Left ventricle myocardium superior (tissue), 1 donor: ENCODE measurements at regions not wholly inside any gene's neighbourhood (a gene's known extent, or its start where the extent isn't known, plus 50 kb on each side); places are given as distances from the start of the nearest gene placed in this dataset.
A peak's percentile ranks its signal among the peaks of the same experiment; 100 is the strongest.

Experiments
- ATAC-seq: fragments of 200-7000 bp; cut with Tn5 transposase; one replicate; pipeline ENCODE4 v1.9.1; 2020; ENCODE audit warnings: mild to moderate bottlenecking, moderate library complexity
- DNase-seq: peaks from one replicate; pipeline ENCODE4 v3.0.0-alpha.2; 2020
- intact Hi-C: fragments of 100-400 bp; cut with micrococcal nuclease; formaldehyde crosslinking; loops from one replicate; pipeline ENCODE4 v1.11.0; 2022
- donor health status: DM: no; HTN: yes; CAD: no; lungs with severe emphysema.

DNA sequence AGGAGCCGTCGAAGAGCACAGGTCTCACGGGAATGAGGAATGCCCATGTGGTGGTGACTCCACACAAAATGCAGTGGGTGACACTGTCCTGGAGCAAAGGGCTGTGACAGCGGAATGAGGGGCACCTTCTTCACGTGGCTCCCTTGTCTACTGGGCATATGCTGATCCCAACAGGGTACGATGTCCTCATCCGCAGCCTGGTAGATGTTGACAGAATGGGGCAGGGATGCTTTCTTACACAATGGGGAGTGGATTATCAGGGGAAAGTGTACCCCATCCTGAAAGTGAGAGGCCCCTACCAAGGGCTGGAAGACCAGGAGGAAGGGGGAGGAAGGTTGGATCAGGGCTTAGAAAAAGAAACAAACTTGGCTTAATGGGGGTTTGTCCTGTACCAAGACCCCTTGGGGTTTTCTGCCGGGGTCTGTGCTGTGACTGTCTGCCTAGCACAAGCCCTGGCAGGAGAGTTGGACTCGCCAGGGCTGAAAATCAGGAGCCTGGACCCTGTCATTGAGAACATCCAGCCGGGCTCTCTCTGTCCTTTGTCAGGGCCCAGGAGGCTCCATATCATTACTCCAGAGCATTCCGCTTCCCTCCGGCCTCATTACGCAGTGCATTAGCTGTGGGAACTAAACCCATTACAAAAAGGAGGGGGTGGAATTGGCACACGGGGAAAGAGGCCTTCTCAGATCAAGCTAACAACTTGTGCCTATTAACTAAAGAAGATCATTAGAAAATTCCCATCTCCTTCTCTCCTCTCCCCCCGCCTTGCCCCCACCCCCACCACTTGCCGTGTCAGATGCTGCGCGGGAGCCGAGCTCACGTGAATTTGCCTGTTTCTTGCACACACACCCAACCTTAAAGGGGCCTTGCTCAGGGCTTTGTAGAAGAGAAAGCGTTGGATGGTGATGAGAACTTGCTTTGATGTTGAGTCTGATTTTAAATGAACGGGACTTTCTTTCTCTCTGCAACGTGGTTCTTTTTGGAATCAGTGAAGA is 171.8 kb upstream of the PARP11 start:
- DNase-seq (no peak), ATAC-seq (peak; percentile 31)
- intact Hi-C loops, result no loop called here

DNA sequence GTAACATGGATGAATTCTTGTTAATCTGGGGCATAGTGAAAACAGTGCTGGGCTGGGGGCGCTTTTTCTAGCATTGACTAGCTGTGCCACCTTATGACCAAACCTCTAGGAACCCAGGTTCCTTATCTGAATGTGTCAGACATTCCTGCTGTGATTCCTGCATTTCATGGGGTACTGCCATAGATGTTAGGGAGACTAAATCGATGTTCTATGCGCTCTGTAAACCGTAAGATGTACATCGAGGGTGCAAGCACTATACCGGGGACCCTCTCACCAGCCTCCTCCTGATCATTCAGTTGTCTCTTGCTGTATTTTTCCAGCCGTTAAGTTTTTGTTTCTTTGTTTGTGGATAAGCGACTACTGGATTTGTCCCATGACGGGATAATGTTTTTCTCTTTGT is 170.9 kb upstream of the PARP11 start:
- ATAC-seq (no peak), DNase-seq (no peak)
- intact Hi-C loops, result no loop called here

DNA sequence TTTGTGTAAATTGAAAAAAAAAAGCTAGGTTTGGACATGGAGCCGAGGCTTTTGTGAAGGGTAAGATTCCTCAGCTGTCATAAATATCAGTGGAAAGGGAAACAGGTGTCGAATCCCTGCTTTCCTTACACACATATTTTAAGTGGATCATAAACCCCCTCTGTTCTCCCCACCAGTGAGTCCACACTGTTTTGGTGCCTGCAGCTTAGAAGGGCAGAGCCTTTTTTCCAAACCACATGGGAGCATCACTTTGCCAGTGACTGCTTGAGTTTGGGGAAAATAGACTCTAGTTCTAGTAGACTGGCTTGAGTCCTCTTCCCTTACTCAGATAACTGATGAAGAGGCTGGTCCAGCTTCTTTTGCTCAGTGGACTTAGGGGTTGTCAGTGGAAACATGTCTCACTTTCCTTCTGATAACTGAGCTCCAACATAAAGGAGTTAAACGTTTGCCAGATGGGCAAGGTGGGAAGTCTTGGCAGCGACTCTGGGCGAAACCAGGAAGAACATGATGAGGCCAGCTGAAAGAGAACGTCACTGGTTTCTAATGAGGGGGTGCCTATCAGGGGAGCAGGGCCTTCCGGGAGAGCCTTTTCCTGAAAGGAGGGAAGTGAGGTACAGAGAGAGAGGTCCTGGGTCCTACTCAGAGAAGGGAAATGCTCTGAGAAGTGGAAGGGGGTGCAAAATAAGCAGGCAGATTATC is 168.1 kb upstream of the PARP11 start:
- ATAC-seq (no peak), DNase-seq (no peak)
- intact Hi-C loops, result no loop called here

DNA sequence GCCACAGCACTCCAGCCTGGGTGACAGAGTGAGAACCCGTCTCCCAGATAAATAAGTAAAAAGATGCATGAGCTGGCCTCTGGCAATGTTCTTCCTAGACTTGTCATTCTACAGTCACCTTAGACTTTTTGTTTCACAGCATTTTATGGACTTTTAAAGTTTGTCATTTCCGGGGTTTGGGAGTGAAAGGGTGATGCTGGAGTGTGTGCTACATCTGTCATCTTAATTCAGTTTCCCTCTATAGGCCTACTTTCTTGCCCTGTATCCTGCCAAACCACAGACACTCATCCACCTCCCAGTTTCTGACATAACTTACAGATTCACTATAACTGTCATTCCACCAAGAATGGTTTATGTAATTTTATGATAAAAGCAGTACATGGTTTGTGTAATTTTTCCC is 166.7 kb upstream of the PARP11 start:
- intact Hi-C loops, result no loop called here
- DNase-seq (no peak), ATAC-seq (no peak)

DNA sequence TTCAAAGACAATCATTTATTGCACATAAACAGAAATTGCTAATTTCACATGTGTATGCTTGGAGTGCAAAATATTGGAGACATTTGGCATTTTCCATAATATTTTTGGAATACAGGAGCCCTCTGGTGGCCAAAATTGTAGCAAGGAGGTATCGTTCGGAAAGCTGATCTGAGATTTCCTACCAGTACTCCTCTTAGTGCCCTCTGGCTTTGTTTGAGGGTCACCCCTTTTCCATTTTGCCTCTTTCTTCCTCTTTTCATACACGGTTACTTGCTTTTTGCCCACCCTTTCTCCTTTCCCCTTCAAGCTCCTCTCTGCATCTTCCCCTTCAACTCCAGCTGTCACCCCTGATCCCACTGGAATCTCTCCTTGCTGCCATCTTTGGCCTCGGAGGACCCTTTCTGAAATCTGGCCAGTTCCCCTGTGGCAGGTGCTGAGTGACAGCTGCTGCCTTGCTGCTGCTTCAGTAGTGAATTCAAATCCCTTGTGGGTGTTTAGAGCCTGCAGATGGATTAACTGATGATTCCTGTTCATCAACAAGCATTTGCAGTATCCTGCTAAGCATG is 164.6 kb upstream of the PARP11 start:
- DNase-seq (no peak), ATAC-seq (no peak)
- intact Hi-C loops, result no loop called here

DNA sequence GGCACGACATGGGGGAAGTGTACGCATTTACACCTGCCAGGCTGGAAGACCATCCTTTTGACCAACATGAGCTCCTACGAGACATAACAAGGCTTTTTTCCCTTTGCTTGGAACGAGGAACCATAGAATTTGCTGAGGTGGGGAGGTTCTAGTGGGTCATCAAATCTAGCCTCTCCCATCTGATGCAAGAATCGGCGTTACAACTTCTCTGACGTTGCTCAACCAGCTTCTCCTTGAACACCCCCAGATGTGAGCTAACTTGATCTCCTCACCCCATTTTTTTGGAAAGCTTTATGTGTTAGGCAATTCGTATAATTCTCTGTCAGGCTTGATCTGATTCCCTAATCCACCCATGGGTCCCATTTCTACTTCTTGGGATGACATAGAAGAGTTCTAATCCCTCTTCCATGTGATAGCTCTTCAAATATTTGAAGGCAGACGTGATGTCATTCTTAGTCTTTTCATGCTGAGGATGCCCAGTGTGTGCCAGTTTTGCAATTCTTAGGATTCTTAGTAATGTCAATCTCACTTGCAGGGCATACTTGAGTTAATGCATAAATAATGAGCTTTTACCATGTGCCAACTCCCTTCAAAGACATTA is 163.6 kb upstream of the PARP11 start:
- intact Hi-C loops, result no loop called here
- DNase-seq, result no peak
- no peak for ATAC-seq

DNA sequence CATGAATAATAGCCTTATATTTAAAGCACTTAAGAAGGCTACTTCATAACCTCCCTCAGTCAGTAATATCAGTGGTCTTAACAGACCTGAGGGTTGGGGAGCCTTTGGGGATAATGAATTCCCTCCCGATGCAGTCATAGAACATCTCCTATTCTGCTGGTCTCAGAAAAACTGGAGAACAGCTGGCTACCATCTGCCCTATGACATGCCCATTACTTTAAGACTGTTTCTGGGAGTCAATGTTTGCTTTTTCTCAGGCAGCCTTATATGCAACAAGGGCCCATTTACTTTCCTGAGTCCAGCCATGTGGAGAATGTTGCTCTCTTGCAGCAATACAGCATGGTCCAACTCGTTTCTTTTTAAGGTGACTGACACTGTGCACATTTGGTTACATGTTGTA is 161.7 kb upstream of the PARP11 start:
- ATAC-seq (no peak), DNase-seq (no peak)
- intact Hi-C loops, result no loop called here

DNA sequence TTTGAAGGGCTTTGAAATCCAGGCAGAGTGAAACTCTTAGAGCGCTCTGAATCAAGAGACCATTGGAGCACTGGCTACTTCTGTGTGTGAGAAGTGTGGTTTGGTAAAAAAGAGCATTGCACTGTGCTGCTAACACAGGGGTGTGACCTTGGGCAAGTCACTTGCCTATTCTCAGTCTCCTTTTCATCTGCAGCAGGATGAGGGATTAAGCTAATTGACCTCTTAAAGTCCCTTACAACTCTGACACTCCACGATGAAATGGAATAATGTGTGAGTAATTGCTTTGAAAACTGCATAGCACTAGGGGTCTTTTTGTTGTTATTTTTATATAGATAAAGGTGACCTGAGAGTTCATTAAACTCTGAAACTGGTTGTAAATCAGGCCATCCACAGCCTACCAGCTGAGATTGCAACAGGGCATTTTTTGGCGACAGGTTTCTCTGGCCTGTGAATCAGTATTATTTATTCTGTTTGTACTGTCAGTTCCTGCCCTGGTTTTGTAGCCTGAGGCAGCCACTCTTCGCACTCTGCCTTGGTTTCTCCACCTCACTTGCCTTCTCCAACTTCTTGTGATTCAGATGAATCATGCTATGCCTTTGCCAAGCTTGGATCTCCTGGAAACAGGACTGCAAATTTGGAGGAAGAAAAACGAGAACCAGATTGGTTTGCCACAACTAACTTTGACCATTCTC is 159.9 kb upstream of the PARP11 start:
- ATAC-seq (no peak), DNase-seq (no peak)
- intact Hi-C loops, result no loop called here

DNA sequence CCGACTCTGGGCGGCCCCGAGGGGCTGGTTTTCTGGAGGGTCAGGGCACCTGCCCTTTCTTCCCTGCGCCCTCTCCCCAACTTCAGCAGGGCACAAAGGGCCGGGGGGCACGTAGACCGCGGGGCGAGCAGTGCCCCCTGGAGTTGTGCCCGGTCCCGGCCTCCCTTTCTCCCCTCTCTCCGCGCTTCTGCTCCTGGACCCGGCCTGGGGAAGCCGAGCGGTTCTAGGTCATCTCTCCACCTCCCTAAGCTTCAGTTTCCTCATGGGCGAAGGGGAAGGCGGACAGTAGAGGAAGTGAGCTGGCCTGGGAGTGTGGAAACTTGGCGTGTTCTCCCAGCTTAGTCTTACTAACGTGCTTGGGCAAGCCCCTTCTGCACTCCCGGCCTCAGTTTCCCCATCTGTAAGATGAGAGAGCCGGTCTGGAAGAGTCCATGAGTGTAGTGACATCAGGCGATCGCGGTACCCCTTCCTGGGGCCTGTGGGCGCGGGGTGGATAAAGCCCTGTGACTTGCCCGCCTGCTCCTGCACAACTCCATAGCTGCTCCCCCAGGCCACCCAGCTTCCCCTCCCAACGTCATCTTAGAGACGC is 158.6 kb upstream of the PARP11 start:
- DNase-seq (peak; percentile 35), ATAC-seq (peak; percentile 39)
- intact Hi-C loops, result no loop called here

DNA sequence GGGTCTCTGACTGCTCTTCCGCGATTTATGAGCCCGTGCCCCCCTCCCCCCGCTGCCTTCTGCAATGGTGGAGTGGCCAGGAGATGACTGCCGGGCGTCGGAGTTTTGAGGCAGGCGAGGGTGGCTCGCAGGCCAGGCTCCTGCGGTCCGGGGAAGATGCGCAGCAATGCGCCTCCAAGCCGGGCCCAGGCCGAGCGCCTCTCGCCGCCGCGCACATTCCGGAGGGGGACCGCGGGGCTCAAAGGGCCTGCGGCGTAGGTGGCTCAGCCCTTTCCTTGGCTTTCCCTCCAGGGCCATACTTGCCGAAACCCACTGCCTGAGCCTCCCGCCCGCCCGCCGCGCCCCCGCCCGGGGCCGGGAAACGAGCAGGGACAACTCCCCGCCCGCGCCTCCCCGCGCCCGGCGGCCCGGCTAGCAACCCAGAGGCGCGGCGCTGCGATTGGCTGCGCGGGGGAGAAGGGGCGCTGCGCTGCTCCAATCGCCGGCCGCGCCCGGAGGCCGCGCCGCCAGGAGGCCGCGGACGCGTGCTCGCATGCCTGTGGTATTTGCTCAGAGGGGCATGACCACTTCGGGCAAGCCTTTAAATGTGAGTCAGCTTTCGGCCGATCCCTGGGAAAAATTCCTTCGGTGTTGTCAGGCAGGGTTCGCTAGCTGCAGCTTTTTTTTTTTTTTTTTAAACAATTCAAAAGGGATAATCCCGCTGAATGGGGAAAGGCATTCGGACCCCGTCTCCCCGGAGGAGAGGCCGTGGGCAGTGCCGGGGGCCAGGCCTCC is 157.9 kb upstream of the PARP11 start:
- DNase-seq (peak; percentile 91), ATAC-seq (peak; percentile 99)
- intact Hi-C loops, result no loop called here

DNA sequence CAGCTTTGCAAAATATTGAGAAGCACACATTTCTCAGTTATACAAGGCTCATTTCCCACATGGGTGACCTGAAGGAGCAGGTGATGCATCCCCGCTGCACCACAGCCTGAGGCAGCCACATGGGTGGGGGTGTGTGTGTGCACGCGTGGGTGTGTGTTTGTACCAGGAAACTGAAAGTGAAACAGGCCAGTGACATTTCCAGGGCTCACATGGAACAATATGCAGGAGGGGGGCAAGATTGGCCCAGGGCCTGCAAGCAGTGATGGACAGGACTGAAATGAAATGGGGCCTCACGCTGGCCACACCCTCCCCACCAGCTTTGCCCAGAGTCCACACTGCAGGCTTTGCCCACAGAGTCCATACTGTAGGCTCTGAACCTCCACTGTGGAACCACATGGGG is 154.2 kb upstream of the PARP11 start:
- no peak for DNase-seq

DNA sequence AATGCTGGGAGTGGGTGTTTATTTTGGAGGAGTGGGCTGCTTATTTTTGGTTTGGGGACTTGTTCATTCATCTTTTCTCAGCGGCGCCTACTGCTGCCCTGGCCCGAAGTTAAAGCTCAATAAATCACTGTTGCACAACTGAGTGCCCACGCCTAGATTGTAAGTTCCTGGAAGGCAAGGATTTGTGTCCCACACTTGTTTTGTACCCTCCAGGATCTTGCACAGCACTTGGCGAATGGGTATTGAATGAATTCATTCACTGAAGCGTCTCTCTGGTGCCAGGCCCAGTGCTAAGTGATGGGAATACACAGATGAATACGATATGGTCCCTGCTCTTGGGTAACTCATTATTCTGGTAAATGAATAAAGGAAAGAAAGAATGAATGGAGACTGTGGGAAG is 153.3 kb upstream of the PARP11 start:
- intact Hi-C loops, result no loop called here
- DNase-seq, result no peak
- no peak for ATAC-seq

More for the DNA sequence above, 154.2 kb upstream of the PARP11 start:
- ATAC-seq, result no peak
- intact Hi-C loops, result no loop called here

DNA sequence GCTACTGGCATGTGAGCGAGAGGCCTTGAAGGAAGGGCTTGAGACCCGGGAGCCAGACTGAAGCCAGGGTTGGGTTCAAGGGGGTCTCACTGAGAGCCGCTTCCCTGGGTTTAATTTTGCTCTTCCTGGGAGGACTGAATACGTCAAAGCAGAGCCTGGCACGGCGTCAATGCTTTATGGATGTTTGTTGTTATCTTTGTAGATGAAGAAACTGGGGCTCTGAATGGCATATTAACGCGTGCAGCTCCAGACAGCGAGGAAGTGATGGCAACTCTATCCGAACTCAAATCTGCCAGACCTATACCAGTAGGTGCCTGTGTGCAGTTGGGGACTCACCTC is 152.8 kb upstream of the PARP11 start:
- intact Hi-C loops, result no loop called here
- DNase-seq, result no peak
- ATAC-seq, result no peak

DNA sequence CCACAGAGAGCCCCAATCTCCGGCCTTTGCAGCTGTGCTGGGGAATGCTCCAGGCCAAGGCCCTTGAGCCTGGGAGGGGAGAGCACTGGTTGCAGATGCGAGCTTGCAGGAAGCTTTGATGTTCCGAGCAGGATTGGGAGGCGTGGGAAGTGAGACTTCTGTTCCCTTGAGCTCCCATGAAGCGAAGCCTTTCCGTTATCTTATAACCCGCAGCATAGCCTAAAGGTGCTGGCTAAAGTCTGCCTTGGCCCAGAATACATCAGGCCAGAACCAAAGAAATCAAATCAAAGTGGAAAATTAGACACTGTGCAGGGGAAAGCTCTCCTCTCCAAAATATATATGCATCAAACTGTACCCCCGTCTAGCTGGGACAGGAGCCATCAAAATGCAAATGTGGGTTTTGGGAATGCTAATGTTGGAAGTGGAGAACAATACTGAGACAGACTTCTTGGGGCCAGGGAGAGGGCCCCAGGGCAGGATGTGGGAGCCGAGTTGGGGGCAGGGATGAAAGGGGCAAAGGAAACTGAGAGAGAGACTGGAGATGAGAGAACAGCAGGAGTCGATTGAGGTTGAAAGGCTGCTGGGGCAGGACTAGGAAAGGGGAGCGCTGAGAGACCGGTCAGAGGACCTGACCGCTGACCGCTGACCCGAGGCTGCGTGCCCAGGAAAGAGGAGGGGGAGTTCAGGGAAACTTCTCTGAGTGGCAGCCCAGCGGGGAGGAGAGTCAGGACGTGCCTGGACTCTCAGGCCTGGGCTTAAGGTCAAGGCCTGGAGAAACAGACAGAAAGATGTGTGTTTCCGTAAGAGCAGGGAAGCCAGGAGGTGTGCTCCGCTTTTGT is 152.2 kb upstream of the PARP11 start:
- intact Hi-C loops, result no loop called here
- no peak for DNase-seq
- no peak for ATAC-seq

DNA sequence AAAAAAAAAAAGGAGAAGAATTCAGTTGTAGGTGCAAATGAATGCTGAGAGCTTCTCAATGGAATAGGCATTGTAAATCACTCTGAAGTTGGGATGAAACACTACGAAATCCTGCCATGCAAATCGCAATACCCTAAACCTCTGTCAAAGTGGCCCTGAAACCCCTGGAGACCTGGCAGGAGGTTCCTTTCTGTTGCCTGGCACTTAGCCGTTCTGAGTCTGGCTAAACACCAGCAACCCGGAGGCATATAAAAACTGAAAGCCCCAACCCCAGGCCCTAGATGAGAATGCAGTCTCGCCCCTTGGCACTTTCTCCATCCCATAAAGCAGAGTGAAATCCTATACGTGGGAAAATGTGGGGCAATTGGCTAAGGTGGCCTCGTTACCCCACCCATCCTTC is 151.5 kb upstream of the PARP11 start:
- no peak for DNase-seq
- no peak for ATAC-seq
- intact Hi-C loops, result no loop called here

DNA sequence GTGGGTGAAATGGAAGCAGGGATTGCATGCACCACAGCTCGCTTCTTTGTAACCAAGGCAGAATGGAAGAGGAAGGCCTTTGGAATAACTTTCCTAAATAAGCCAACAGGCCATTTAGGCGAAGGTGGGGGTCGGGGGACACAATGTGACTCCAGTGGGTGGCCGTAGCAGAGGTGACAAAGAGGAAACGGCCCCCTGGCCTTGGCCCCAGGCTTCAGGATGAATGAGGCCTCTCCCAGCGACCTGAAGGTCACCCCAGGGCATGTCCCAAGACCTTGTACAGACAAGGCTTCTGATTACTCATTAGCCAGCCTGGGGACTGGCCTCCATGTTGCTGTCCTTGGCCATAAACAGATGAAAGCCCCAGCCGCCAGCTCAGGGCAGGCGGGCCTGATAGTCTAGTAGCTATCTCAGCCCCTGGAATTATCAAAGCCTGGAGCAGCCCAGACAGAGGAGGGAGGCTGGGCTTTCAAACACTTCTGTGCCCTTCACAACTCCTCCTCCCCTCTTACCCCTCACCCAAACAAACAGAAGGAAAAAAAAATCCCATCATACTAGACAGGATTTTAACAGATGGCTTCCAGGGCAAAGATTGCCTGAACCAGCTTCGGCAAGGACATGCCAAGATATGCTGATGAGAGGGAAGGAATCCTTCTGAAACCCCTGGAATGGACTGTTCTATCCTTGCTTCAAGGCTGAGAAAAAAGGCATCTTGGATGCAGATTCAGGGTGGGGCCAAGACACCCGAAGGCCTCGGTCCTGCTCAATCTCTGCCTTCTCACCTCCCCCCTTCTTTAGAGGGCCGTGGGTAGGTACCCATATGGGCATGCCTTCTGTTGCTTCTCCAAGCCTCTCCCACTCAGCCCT is 142.3 kb upstream of the PARP11 start:
- ATAC-seq (no peak), DNase-seq (no peak)
- intact Hi-C loops, result no loop called here

DNA sequence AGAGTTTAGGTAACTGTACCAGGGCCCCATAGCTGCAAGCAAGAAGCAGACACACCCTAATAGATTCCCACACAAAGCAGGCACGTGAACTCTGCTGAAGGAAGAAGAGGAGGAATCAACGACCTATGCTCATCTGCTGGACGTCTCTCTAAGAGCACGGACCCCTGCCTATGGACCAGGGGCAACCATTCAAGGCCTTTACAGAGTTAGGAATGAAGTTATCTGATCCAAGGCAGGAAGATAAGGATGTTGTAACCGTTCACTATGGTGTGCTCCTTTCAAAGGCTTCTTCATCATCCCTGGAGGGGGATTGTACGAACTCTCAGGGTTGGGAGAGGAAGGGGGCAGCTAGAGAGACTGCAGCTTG is 141.6 kb upstream of the PARP11 start:
- DNase-seq (no peak), ATAC-seq (no peak)
- intact Hi-C loops, result no loop called here
